ENCODE measurements at regions not wholly inside any gene's neighbourhood (a gene's known extent, or its start where the extent isn't known, plus 50 kb on each side); places are given as distances from the start of the nearest gene placed in this dataset.
A peak's percentile ranks its signal among the peaks of the same experiment; 100 is the strongest.

GRCh38 chr4:58611012-58611411, 1500.8 kb upstream of the IGFBP7 start:
- no peak overlapping the region for H3K4me3 ChIP-seq (ENCODE audit: low read depth, low read length)
- no peak for TF ChIP-seq CTCF (IDR thresholded peaks at IDR 0.05; ENCODE audit: insufficient read depth, low read depth, low read length, missing control alignments)
- DNase-seq (ENCODE audit: low read depth): no peak

- no peak for DNase-seq (ENCODE audit: low read depth)
- no peak for TF ChIP-seq CTCF (IDR thresholded peaks at IDR 0.05; ENCODE audit: insufficient read depth, low read depth, low read length, missing control alignments)
- no peak overlapping the region for H3K4me3 ChIP-seq (ENCODE audit: low read depth, low read length)
Measured at GRCh38 chr4:58606303-58606702, 1496.1 kb upstream of the IGFBP7 start.

GRCh38 chr4:58603951-58604350, 1493.8 kb upstream of the IGFBP7 start:
- no peak for DNase-seq (ENCODE audit: low read depth)
- TF ChIP-seq CTCF (IDR thresholded peaks at IDR 0.05; ENCODE audit: insufficient read depth, low read depth, low read length, missing control alignments): no peak
- no peak overlapping the region for H3K4me3 ChIP-seq (ENCODE audit: low read depth, low read length)

GRCh38 chr4:58602731-58603359, 1492.7 kb upstream of the IGFBP7 start:
- DNase-seq (ENCODE audit: low read depth): no peak
- H3K4me3 ChIP-seq (ENCODE audit: low read depth, low read length): no peak overlapping the region
- TF ChIP-seq CTCF (IDR thresholded peaks at IDR 0.05; ENCODE audit: insufficient read depth, low read depth, low read length, missing control alignments): no peak

- no peak for DNase-seq (ENCODE audit: low read depth)
- no peak for TF ChIP-seq CTCF (IDR thresholded peaks at IDR 0.05; ENCODE audit: insufficient read depth, low read depth, low read length, missing control alignments)
- H3K4me3 ChIP-seq (ENCODE audit: low read depth, low read length): no peak overlapping the region
Measured at GRCh38 chr4:58602022-58602421, 1491.8 kb upstream of the IGFBP7 start.

- no peak for TF ChIP-seq CTCF (IDR thresholded peaks at IDR 0.05; ENCODE audit: insufficient read depth, low read depth, low read length, missing control alignments)
- no peak overlapping the region for H3K4me3 ChIP-seq (ENCODE audit: low read depth, low read length)
- no peak for DNase-seq (ENCODE audit: low read depth)
Measured at GRCh38 chr4:58600290-58600689, 1490.1 kb upstream of the IGFBP7 start.

GRCh38 chr4:58590722-58591121, 1480.5 kb upstream of the IGFBP7 start:
- H3K4me3 ChIP-seq (ENCODE audit: low read depth, low read length): no peak overlapping the region
- peak; percentile 3 for DNase-seq (ENCODE audit: low read depth)
- no peak for TF ChIP-seq CTCF (IDR thresholded peaks at IDR 0.05; ENCODE audit: insufficient read depth, low read depth, low read length, missing control alignments)

Measured in GM12865 (cell line).